WERI-Rb-1 (cell line): ENCODE measurements at regions not wholly inside any gene's neighbourhood (a gene's known extent, or its start where the extent isn't known, plus 50 kb on each side); places are given as distances from the start of the nearest gene placed in this dataset.
"Not testable (repeated sequence)": the region's sequence is repeated elsewhere in the genome, so short reads cannot be mapped to it uniquely, and the experiment has no call there.

Experiments used
- DNase-seq: peaks from one replicate; pipeline ENCODE4 v3.0.0-alpha.2; 2020
- H3K27ac ChIP-seq: fragments of 250-450 bp; sonication (Bioruptor Pico); 2 replicates; pipeline ENCODE4 v1.5.1; 2020; ENCODE audit warnings: mild to moderate bottlenecking, moderate library complexity
- H3K27me3 ChIP-seq: fragments of 250-450 bp; sonication (Bioruptor Pico); 2 replicates; pipeline ENCODE4 v1.5.1; 2021; ENCODE audit warnings: mild to moderate bottlenecking, low read depth, moderate library complexity; ENCODE audit not compliant: insufficient read depth, severe bottlenecking
- H3K36me3 ChIP-seq: fragments of 250-450 bp; sonication (Bioruptor Pico); 2 replicates; pipeline ENCODE4 v1.5.1; 2020; ENCODE audit warnings: mild to moderate bottlenecking, moderate library complexity
- H3K4me3 ChIP-seq: 2 replicates; pipeline ENCODE4 v1.5.1; 2011; ENCODE audit warnings: low read depth, mild to moderate bottlenecking, control low read depth, low read length
- H3K9me3 ChIP-seq: fragments of 250-450 bp; sonication (Bioruptor Pico); 2 replicates; pipeline ENCODE4 v1.5.1; 2021; ENCODE audit warnings: mild to moderate bottlenecking, moderate library complexity; ENCODE audit not compliant: severe bottlenecking
- TF ChIP-seq, protein P1 (sequence below): IDR thresholded peaks from 2 replicates; pipeline ENCODE4 v1.5.1; 2011; ENCODE audit warnings: low read depth, mild to moderate bottlenecking, control low read depth, inconsistent platforms, low read length

DNA sequence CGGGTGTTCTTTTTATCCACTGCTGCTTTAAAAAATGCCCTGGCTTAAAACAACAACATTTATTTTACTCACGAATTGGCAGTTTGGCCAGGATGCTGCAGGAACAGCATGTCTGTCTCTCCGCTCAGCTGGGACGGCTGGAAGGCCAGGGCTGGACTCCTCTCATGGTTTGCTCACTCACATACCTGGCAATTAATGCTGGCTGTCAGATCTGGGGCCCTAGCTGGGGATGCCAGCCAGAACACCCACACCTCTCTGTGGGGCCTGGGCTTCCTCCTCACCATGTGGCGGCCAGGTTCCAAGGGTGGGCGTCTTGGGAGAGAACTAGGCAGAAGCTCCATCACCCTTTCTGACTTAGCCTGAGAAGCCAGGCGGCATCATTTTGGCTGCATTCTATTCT, 189.1 kb upstream of the IL12B start:
- H3K27me3 ChIP-seq: peaks cover 6% of the 10 kb centered on the region
- no peak overlapping the region for H3K27ac ChIP-seq
- DNase-seq: no peak
- no peaks in the 10 kb centered on the region for H3K36me3 ChIP-seq
- H3K9me3 ChIP-seq: no peaks in the 10 kb centered on the region
- TF ChIP-seq, protein P1, sequence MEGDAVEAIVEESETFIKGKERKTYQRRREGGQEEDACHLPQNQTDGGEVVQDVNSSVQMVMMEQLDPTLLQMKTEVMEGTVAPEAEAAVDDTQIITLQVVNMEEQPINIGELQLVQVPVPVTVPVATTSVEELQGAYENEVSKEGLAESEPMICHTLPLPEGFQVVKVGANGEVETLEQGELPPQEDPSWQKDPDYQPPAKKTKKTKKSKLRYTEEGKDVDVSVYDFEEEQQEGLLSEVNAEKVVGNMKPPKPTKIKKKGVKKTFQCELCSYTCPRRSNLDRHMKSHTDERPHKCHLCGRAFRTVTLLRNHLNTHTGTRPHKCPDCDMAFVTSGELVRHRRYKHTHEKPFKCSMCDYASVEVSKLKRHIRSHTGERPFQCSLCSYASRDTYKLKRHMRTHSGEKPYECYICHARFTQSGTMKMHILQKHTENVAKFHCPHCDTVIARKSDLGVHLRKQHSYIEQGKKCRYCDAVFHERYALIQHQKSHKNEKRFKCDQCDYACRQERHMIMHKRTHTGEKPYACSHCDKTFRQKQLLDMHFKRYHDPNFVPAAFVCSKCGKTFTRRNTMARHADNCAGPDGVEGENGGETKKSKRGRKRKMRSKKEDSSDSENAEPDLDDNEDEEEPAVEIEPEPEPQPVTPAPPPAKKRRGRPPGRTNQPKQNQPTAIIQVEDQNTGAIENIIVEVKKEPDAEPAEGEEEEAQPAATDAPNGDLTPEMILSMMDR: no peak
- H3K4me3 ChIP-seq: no peak overlapping the region

DNA sequence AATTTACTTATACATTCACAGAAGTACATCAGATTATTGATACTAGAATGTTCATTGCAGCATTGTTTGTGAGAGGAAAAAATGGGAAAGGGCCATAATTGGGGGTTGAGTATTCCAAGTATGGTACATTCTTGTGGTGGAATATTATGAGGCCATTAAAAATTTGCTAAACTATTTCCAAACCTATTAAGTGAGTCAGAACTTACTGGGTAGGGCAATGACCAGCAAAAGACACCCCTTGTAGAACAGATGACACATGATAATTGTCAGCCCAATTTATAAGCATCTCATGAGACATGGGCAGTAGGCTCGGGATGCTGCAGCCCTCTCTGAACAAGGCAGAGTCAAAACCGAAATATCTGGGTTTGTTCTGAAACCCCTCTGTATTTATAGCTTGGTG, 192.6 kb upstream of the IL12B start:
- TF ChIP-seq, protein P1: no peak
- H3K36me3 ChIP-seq: no peaks in the 10 kb centered on the region

DNA sequence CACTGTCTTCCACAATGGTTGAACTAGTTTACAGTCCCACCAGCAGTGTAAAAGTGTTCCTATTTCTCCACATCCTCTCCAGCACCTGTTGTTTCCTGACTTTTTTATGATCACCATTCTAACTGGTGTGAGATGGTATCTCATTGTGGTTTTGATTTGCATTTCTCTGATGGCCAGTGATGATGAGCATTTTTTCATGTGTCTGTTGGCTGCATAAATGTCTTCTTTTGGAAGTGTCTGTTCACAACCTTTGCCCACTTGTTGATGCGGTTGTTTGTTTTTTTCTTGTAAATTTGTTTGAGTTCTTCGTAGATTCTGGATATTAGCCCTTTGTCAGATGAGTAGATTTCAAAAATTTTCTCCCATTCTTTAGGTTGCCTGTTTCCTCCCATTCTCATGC, 194.0 kb upstream of the IL12B start:
- not testable (repeated sequence) for H3K27me3 ChIP-seq, DNase-seq, H3K36me3 ChIP-seq, H3K27ac ChIP-seq, H3K9me3 ChIP-seq, H3K4me3 ChIP-seq

More for the DNA sequence above, 192.6 kb upstream of the IL12B start:
- H3K4me3 ChIP-seq: no peak overlapping the region
- H3K27ac ChIP-seq: no peak overlapping the region
- DNase-seq: no peak
- no peaks in the 10 kb centered on the region for H3K9me3 ChIP-seq
- no peaks in the 10 kb centered on the region for H3K27me3 ChIP-seq

DNA sequence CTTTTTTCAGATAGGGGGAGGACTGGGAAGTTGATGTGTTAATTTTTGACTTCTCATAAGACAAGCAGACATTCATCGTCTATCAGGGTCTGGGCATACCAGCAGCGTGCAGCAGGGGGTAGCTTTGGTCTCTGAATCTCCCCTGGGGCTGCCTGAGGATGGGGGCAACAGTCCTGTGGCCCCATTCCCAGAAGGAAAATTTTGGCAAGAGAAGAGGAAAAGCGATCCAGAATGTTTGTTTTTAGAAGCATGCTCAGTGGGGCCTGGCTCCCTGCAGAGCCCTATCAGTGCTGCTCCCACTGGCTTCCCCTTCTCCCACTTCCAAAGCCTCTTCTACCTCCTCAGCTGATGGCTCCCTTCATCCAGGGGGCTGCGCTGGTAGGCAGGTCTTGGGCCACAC, 194.8 kb upstream of the IL12B start:
- Histone ChIP-seq H3K36me3 (no peaks in the 10 kb centered on the region), H3K27ac (no peak overlapping the region), H3K4me3 (no peak overlapping the region), H3K9me3 (no peaks in the 10 kb centered on the region), H3K27me3 (peaks cover 2% of the 10 kb centered on the region)
- TF ChIP-seq, protein P1: no peak
- DNase-seq: no peak

DNA sequence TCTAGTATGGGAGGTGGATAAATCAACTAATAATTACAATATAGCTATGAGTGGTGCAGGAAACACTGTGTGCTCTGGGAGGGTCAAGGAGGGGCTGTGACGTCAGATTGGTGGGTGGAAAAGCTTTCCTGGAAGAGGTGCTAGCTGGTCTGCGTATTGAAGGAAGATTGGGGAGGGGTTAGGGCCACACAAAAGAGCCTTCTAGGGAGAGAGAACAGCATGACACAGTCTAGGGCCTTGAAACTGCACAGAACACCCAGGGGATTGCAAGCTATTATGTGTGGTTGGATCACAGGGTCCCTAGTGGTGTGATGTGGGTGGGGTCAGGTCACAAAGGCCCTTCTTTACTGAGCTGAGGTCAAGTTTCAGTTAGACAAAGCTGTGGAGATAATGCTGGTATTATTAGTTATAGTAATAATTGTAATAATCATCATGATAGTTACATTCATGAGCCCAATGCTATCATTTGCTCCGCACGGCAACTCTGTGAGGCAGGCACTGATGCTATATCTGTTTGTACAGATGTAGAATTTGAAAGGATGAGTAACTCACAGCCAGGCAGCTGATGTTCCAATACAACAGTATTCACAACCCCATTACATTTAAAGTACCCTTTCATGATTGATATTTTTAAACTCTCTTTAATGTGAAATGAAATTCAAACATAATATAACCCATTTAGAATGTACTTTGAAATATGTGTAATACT, 197.4 kb upstream of the IL12B start:
- no peaks in the 10 kb centered on the region for H3K36me3 ChIP-seq
- no peak overlapping the region for H3K4me3 ChIP-seq
- no peaks in the 10 kb centered on the region for H3K9me3 ChIP-seq
- H3K27me3 ChIP-seq: peaks cover 2% of the 10 kb centered on the region
- H3K27ac ChIP-seq: no peak overlapping the region
- TF ChIP-seq, protein P1: no peak
- DNase-seq: no peak

DNA sequence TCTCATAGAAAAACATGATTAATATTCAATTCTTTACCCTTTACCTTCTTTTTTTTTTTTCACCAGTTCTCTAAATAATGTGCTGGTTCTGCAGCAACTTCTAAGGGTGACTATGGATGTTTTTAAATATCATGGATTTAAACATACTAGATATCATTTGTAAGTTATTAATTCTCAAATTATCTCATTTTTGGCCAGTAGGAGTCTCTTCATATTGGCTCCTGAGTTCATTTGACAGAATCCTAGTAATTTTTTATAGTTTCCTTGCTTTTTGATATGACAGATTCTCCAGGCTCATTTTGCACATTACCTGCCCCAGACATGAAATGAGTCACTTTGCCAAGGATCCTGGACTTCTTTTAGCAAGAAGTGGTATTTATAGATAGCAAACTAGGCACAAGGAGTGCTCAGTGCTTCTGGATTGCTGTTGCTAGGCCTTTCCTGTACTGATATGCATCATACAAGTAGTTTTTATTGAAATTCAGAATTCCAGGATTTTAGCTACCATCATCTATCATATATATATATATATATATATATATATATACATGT, 201.3 kb upstream of the IL12B start:
- no peak for DNase-seq
- Histone ChIP-seq H3K27me3 (peaks cover 2% of the 10 kb centered on the region), H3K4me3 (no peak overlapping the region), H3K9me3 (no peaks in the 10 kb centered on the region), H3K27ac (no peak overlapping the region), H3K36me3 (no peaks in the 10 kb centered on the region)
- TF ChIP-seq, protein P1: no peak
